Astrocyte of the spinal cord (primary cell): ENCODE measurements at regions not wholly inside any gene's neighbourhood (a gene's known extent, or its start where the extent isn't known, plus 50 kb on each side); places are given as distances from the start of the nearest gene placed in this dataset.

Experiments used
- DNase-seq: peaks from one replicate; pipeline ENCODE4 v3.0.0; 2011; ENCODE audit warnings: low read depth, low spot score
- H3K4me3 ChIP-seq: 2 replicates; pipeline ENCODE4 v1.5.1; 2011; ENCODE audit warnings: low read depth, mild to moderate bottlenecking, low read length, moderate library complexity
- CTCF ChIP-seq: IDR thresholded peaks from 2 replicates; pipeline ENCODE4 v1.5.1; 2012; ENCODE audit warnings: low read depth, mild to moderate bottlenecking, low read length, inconsistent platforms
- in situ Hi-C: cut with HindIII; loops from 2 replicates; pipeline ENCODE4 v1.10.0; 2017; ENCODE audit warnings: low sequenced_read_pairs

GRCh38 chr2:65511306-65511705 lies 78.9 kb upstream of the SPRED2 start:
- in situ Hi-C loops = no loop called here
- no peak for DNase-seq
- no peak for TF ChIP-seq CTCF
- H3K4me3 ChIP-seq = no peak overlapping the region

GRCh38 chr2:65508225-65508624 lies 75.8 kb upstream of the SPRED2 start:
- DNase-seq = no peak
- no peak for TF ChIP-seq CTCF
- no peak overlapping the region for H3K4me3 ChIP-seq
- in situ Hi-C loops = no loop called here

- in situ Hi-C loops = no loop called here
- no peak for TF ChIP-seq CTCF
- H3K4me3 ChIP-seq = no peak overlapping the region
Observed at GRCh38 chr2:65507102-65508069, 75.0 kb upstream of the SPRED2 start.

GRCh38 chr2:65504814-65505697 lies 72.7 kb upstream of the SPRED2 start:
- DNase-seq = no peak
- H3K4me3 ChIP-seq = no peak overlapping the region
- no peak for TF ChIP-seq CTCF
- in situ Hi-C loops = no loop called here

More at GRCh38 chr2:65507102-65508069, 75.0 kb upstream of the SPRED2 start:
- no peak for DNase-seq

- no peak for DNase-seq
- in situ Hi-C loops = no loop called here
- no peak for TF ChIP-seq CTCF
- no peak overlapping the region for H3K4me3 ChIP-seq
Observed at GRCh38 chr2:65504201-65504600, 71.8 kb upstream of the SPRED2 start.

GRCh38 chr2:65503746-65504145 lies 71.3 kb upstream of the SPRED2 start:
- no peak for TF ChIP-seq CTCF
- no peak overlapping the region for H3K4me3 ChIP-seq
- in situ Hi-C loops = no loop called here
- no peak for DNase-seq
